Progenitor cell of endocrine pancreas (in vitro differentiated cells): ENCODE measurements at regions not wholly inside any gene's neighbourhood (a gene's known extent, or its start where the extent isn't known, plus 50 kb on each side); places are given as distances from the start of the nearest gene placed in this dataset.

Source experiments
- DNase-seq: peaks from one replicate; pipeline ENCODE4 v3.0.0; 2021; ENCODE audit warnings: low spot score; ENCODE audit not compliant: unreplicated experiment
- H3K27ac Mint-ChIP-seq: 2 replicates; pipeline ENCODE4 v1.8.0; 2021; ENCODE audit warnings: mild to moderate bottlenecking, moderate library complexity, mixed read lengths
- H3K27me3 Mint-ChIP-seq: 2 replicates; pipeline ENCODE4 v1.8.0; 2021; ENCODE audit warnings: mixed read lengths
- H3K36me3 Mint-ChIP-seq: 2 replicates; pipeline ENCODE4 v1.8.0; 2022; ENCODE audit warnings: mixed read lengths; ENCODE audit not compliant: insufficient read depth
- H3K4me1 Mint-ChIP-seq: 2 replicates; pipeline ENCODE4 v1.8.0; 2021; ENCODE audit warnings: low read depth, mixed read lengths
- H3K4me3 Mint-ChIP-seq: 2 replicates; pipeline ENCODE4 v1.8.0; 2021; ENCODE audit warnings: low read depth, mild to moderate bottlenecking, moderate library complexity, mixed read lengths
- H3K9me3 Mint-ChIP-seq: 2 replicates; pipeline ENCODE4 v1.8.0; 2021; ENCODE audit warnings: low read depth, mixed read lengths
- CTCF ChIP-seq: fragments of 200-600 bp; sonication (generic); IDR thresholded peaks from one replicate; pipeline ENCODE4 v1.5.0; 2021; ENCODE audit warnings: antibody characterized with exemption, mild to moderate bottlenecking; ENCODE audit not compliant: unreplicated experiment

- Mint-ChIP-seq H3K4me1 (no peaks in the 10 kb centered on the region), H3K27ac (no peak overlapping the region), H3K27me3 (no peaks in the 10 kb centered on the region), H3K9me3 (no peaks in the 10 kb centered on the region), H3K36me3 (no peaks in the 10 kb centered on the region), H3K4me3 (no peak overlapping the region)
- TF ChIP-seq CTCF: no peak
- DNase-seq: no peak
These were observed 235.7 kb upstream of the HAND2 start for GRCh38 chr4:173765751-173766150.

- no peaks in the 10 kb centered on the region for H3K36me3 Mint-ChIP-seq
- DNase-seq: no peak
- no peak overlapping the region for H3K4me3 Mint-ChIP-seq
- H3K9me3 Mint-ChIP-seq: no peaks in the 10 kb centered on the region
- no peak overlapping the region for H3K27ac Mint-ChIP-seq
- no peaks in the 10 kb centered on the region for H3K4me1 Mint-ChIP-seq
- no peaks in the 10 kb centered on the region for H3K27me3 Mint-ChIP-seq
- TF ChIP-seq CTCF: no peak
These were observed 233.4 kb upstream of the HAND2 start for GRCh38 chr4:173763389-173763788.

- Mint-ChIP-seq H3K9me3 (no peaks in the 10 kb centered on the region), H3K27me3 (no peaks in the 10 kb centered on the region), H3K4me1 (no peaks in the 10 kb centered on the region), H3K36me3 (no peaks in the 10 kb centered on the region), H3K4me3 (no peak overlapping the region), H3K27ac (no peak overlapping the region)
- TF ChIP-seq CTCF: no peak
- DNase-seq: no peak
These were observed 231.9 kb upstream of the HAND2 start for GRCh38 chr4:173761938-173762337.

GRCh38 chr4:173761236-173761635 lies 231.2 kb upstream of the HAND2 start:
- no peaks in the 10 kb centered on the region for H3K9me3 Mint-ChIP-seq
- no peak overlapping the region for H3K27ac Mint-ChIP-seq
- no peak overlapping the region for H3K4me3 Mint-ChIP-seq
- no peak for TF ChIP-seq CTCF
- no peaks in the 10 kb centered on the region for H3K4me1 Mint-ChIP-seq
- no peaks in the 10 kb centered on the region for H3K36me3 Mint-ChIP-seq
- no peak for DNase-seq
- no peaks in the 10 kb centered on the region for H3K27me3 Mint-ChIP-seq

- Mint-ChIP-seq H3K27ac (no peak overlapping the region), H3K27me3 (no peaks in the 10 kb centered on the region), H3K9me3 (no peaks in the 10 kb centered on the region), H3K4me1 (no peaks in the 10 kb centered on the region), H3K36me3 (no peaks in the 10 kb centered on the region), H3K4me3 (no peak overlapping the region)
- DNase-seq: no peak
- no peak for TF ChIP-seq CTCF
These were observed 228.1 kb upstream of the HAND2 start for GRCh38 chr4:173758132-173758531.
